Keratinocyte (primary cell): ENCODE measurements at regions not wholly inside any gene's neighbourhood (a gene's known extent, or its start where the extent isn't known, plus 50 kb on each side); places are given as distances from the start of the nearest gene placed in this dataset.
"Not testable (repeated sequence)": the region's sequence is repeated elsewhere in the genome, so short reads cannot be mapped to it uniquely, and the experiment has no call there.

Experiments used
- DNase-seq: peaks from one replicate; pipeline ENCODE4 v3.0.0-alpha.2; 2011; ENCODE audit warnings: low read depth, missing footprints, low spot score
- FAIRE-seq: peaks from 2 replicates; lab custom pipeline; 2011; peaks lifted over from hg19 to GRCh38; lab: Jason Lieb, UNC
- H2AFZ ChIP-seq: 2 replicates; pipeline ENCODE4 v1.6.0; 2012; ENCODE audit warnings: low read length, control low read depth, inconsistent platforms; ENCODE audit not compliant: control insufficient read depth
- H3K27ac ChIP-seq: 2 replicates; pipeline ENCODE4 v1.5.1; 2011; ENCODE audit warnings: low read length; ENCODE audit not compliant: control insufficient read depth, insufficient read depth
- H3K27me3 ChIP-seq: 3 replicates; pipeline ENCODE4 v1.6.0; 2011; ENCODE audit warnings: low read length; ENCODE audit not compliant: control insufficient read depth, insufficient read depth; ENCODE audit errors: extremely low read depth
- H3K36me3 ChIP-seq, 2 experiments: 2 replicates in 1 of 2; 3 replicates in 1 of 2; pipeline ENCODE4 v1.5.1; 2011; ENCODE audit warnings: low read length in 2 of 2, mild to moderate bottlenecking in 1 of 2; ENCODE audit not compliant: control insufficient read depth in 2 of 2, insufficient read depth in 2 of 2; ENCODE audit errors: extremely low read depth in 1 of 2
- H3K4me1 ChIP-seq: 3 replicates; pipeline ENCODE4 v1.5.1; 2011; ENCODE audit warnings: low read length; ENCODE audit not compliant: control insufficient read depth, insufficient read depth; ENCODE audit errors: extremely low read depth
- H3K4me2 ChIP-seq: 3 replicates; pipeline ENCODE4 v1.6.0; 2011; ENCODE audit warnings: low read depth, low read length; ENCODE audit not compliant: control insufficient read depth, insufficient read depth; ENCODE audit errors: extremely low read depth
- H3K4me3 ChIP-seq, 3 experiments: fragments of 200-600 bp in 1 of 3; sonication (generic) in 1 of 3; 2 replicates in 2 of 3; 3 replicates in 1 of 3; pipeline ENCODE4 v1.5.1; 2011 to 2016; ENCODE audit warnings: low read length in 3 of 3, mild to moderate bottlenecking in 3 of 3, control low read depth in 2 of 3, inconsistent platforms in 1 of 3, low read depth in 1 of 3, mixed read lengths in 1 of 3, mixed run types in 1 of 3, moderate library complexity in 1 of 3; ENCODE audit not compliant: control insufficient read depth in 2 of 3, insufficient read depth in 2 of 3; ENCODE audit errors: extremely low read depth in 1 of 3
- H3K79me2 ChIP-seq: 2 replicates; pipeline ENCODE4 v1.6.0; 2012; ENCODE audit warnings: low read length; ENCODE audit not compliant: control insufficient read depth, insufficient read depth
- H3K9ac ChIP-seq: 3 replicates; pipeline ENCODE4 v1.6.0; 2011; ENCODE audit warnings: low read length; ENCODE audit not compliant: control insufficient read depth, insufficient read depth; ENCODE audit errors: extremely low read depth
- H3K9me1 ChIP-seq: 3 replicates; pipeline ENCODE4 v1.6.0; 2011; ENCODE audit warnings: low read length; ENCODE audit not compliant: control insufficient read depth, insufficient read depth; ENCODE audit errors: extremely low read depth
- H3K9me3 ChIP-seq: 2 replicates; pipeline ENCODE4 v1.5.1; 2012; ENCODE audit warnings: low read depth, low read length; ENCODE audit not compliant: control insufficient read depth
- H4K20me1 ChIP-seq: 3 replicates; pipeline ENCODE4 v1.6.0; 2011; ENCODE audit warnings: low read length; ENCODE audit not compliant: control insufficient read depth, insufficient read depth; ENCODE audit errors: extremely low read depth
- CTCF ChIP-seq, 3 experiments: IDR thresholded peaks in 1 of 3; conservative IDR thresholded peaks in 1 of 3; optimal IDR thresholded peaks in 1 of 3; 2 replicates in 2 of 3; 3 replicates in 1 of 3; pipeline versions ENCODE3 to v1.5.1; 2011; ENCODE audit warnings: low read length in 3 of 3, mild to moderate bottlenecking in 3 of 3, moderate library complexity in 2 of 3, control low read depth in 1 of 3, inconsistent platforms in 1 of 3; ENCODE audit not compliant: insufficient read depth in 2 of 3; ENCODE audit errors: extremely low read depth in 1 of 3
- EZH2 ChIP-seq: IDR thresholded peaks from one replicate; pipeline ENCODE4 v1.6.1; 2012; ENCODE audit warnings: inconsistent platforms, mild to moderate bottlenecking, low read length, moderate library complexity
- dilution Hi-C: fragments of 300-500 bp; cut with MboI; formaldehyde crosslinking; loops from one replicate; pipeline ENCODE4 v1.7.0; 2020; ENCODE audit warnings: low sequenced_read_pairs; ENCODE audit not compliant: extremely low pct_ligation_motif_present

DNA sequence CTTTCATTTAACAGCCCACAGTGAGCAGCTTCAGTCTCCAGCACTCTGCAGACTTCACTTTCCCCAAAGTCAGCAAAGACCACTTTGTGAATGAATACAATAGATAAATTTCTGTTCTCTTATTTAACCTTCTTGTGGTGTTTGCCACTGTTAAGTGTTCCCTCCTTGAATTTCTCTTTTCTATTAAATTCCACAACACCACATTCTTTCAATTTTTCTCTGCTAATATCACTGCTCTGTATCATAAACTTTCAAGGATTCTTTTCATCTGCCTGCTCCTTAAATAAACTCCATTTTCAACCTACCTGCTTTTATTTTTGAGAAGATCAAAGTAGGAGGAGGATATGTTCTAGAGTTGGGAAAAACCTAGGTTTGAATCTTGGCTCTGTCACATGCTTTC lies 739.5 kb upstream of the GRAMD2B start:
- TF ChIP-seq EZH2, result no peak
- no peak for TF ChIP-seq CTCF (optimal IDR thresholded peaks at IDR 0.05 in 1 of 3, IDR thresholded peaks at IDR 0.05 in 1 of 3, conservative IDR thresholded peaks at IDR 0.05 in 1 of 3; ENCODE audit: extremely low read depth in 1 of 3, insufficient read depth in 2 of 3, low read length in 3 of 3)
- no peak overlapping the region for H3K4me2 ChIP-seq
- FAIRE-seq, result peak; percentile 39
- no peaks in the 10 kb centered on the region for H3K9me3 ChIP-seq
- H3K79me2 ChIP-seq, result no peaks in the 10 kb centered on the region
- H3K36me3 ChIP-seq, result no peaks in the 10 kb centered on the region
- no peaks in the 10 kb centered on the region for H3K9me1 ChIP-seq
- no peak overlapping the region for H2AFZ ChIP-seq
- H3K27me3 ChIP-seq, result no peaks in the 10 kb centered on the region
- dilution Hi-C loops, result no loop called here
- no peak overlapping the region for H3K9ac ChIP-seq
- no peak for DNase-seq
- H3K4me1 ChIP-seq, result no peaks in the 10 kb centered on the region
- H3K4me3 ChIP-seq, result no peak overlapping the region
- H4K20me1 ChIP-seq, result no peaks in the 10 kb centered on the region
- no peak overlapping the region for H3K27ac ChIP-seq

DNA sequence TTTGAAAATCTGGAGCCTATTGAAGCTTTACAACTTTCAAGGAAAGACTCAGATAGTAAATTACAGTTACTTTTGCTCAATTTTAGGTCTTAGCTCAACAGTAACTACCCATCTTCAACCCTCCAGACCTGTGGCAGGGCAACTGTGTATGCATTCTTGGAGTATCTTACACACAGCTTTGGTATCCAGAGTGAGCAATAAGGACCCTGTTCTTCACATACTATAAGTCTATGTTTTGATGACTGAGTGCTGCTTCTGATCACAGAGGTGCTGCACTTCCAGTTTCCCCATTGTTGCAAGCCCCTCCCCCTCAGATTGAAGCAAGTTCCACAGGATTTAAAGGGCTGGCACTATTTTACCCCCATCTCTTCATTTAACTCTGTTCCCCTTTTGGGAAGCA lies 737.4 kb upstream of the GRAMD2B start:
- FAIRE-seq (peak; percentile 48), DNase-seq (peak; percentile 4)
- Histone ChIP-seq H3K4me2 (no peak overlapping the region), H3K4me1 (no peaks in the 10 kb centered on the region), H3K4me3 (no peak overlapping the region), H4K20me1 (no peaks in the 10 kb centered on the region), H3K36me3 (no peaks in the 10 kb centered on the region), H3K9ac (no peak overlapping the region), H3K79me2 (no peaks in the 10 kb centered on the region), H3K9me3 (no peaks in the 10 kb centered on the region), H3K9me1 (no peaks in the 10 kb centered on the region), H2AFZ (peak overlapping the region; percentile 10), H3K27me3 (no peaks in the 10 kb centered on the region), H3K27ac (no peak overlapping the region)
- no peak for TF ChIP-seq CTCF (optimal IDR thresholded peaks at IDR 0.05 in 1 of 3, IDR thresholded peaks at IDR 0.05 in 1 of 3, conservative IDR thresholded peaks at IDR 0.05 in 1 of 3; ENCODE audit: extremely low read depth in 1 of 3, insufficient read depth in 2 of 3, low read length in 3 of 3)
- TF ChIP-seq EZH2, result no peak
- dilution Hi-C loops, result no loop called here

DNA sequence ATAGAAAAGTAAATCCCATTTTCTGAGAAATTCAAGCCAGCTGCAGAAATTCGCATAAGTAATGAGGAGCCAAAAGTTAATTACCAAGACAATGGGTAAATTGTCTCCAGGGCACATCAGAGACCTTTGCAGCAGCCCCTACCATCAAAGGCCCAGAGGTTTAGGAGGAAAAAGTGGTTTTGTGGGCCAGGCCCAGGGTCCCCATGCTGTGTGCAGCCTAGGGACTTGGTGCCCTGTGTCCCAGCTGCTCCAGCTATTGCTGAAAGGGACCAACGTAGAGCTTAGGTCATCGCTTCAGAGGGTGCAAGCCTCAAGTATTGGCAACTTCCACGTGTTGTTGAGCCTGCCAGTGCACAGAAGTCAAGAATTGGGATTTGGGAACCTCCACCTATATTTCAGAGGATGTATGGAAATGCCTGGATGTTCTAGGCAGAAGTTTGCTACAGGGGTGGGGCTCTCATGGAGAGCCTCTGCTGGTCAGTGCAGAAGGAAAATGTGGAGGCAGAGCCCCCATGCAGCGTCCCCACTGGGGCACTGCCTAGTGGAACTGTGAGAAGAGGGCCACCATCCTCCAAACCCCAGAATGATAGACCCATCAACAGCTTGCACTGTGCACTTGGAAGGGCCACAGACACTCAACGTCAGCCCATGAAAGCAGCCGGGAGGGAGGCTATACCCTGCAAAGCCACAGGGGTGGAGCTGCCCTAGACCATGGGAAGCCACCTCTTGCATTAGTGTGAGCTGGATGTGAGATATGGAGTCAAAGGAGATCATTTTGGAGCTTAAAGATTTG lies 731.3 kb upstream of the GRAMD2B start:
- H3K36me3 ChIP-seq, DNase-seq, H3K27me3 ChIP-seq, dilution Hi-C loops, H3K9me1 ChIP-seq, H3K4me1 ChIP-seq, H3K9ac ChIP-seq, H4K20me1 ChIP-seq, H3K79me2 ChIP-seq, H3K4me2 ChIP-seq, H3K9me3 ChIP-seq, FAIRE-seq, H3K4me3 ChIP-seq, H2AFZ ChIP-seq, H3K27ac ChIP-seq: not testable (repeated sequence)
